ENCODE measurements at regions not wholly inside any gene's neighbourhood (a gene's known extent, or its start where the extent isn't known, plus 50 kb on each side); places are given as distances from the start of the nearest gene placed in this dataset.

DNA sequence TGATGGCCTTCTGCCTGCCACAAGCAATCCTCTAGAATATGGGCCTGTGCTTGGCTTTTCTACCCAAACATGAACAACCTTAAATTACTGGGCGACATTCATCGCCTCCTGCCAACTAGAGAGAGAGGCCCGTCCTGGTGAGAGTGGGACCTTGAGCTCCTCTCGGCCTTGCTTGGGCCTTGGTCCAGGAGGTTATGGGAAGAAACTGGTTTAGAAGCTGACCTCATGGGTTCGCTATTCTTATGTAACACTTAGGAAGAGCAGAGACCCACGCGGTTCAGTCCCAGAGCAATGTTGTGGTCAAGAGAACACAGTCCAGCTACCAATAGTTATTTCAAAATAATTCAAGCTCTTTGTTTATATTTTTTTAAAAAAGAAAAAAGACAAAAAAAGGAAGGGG, 176.3 kb upstream of the ZNF32 start:
- Mint-ChIP-seq H3K4me1 (ENCODE audit: low read depth) (peaks cover 20% of the 10 kb centered on the region), H3K4me3 (no peak overlapping the region), H3K27ac (no peak overlapping the region), H3K36me3 (ENCODE audit: low read depth) (no peaks in the 10 kb centered on the region), H3K9me3 (peaks cover 2% of the 10 kb centered on the region), H3K27me3 (no peaks in the 10 kb centered on the region)
- H3K9me3 ChIP-seq (ENCODE audit: control insufficient read depth in 1 of 2, insufficient read depth in 1 of 2, low read length in 2 of 2): no peaks in the 10 kb centered on the region
- no peaks in the 10 kb centered on the region for H3K36me3 ChIP-seq (ENCODE audit: insufficient read depth, low read length)
- H3K4me1 ChIP-seq (ENCODE audit: insufficient read depth, low read length): peaks cover 7% of the 10 kb centered on the region
- DNase-seq (no peak), ATAC-seq (ENCODE audit: poor library complexity) (no peak)
- intact Hi-C loops (cut with DNase I, micrococcal nuclease): no loop called here
- TF ChIP-seq, protein P1, sequence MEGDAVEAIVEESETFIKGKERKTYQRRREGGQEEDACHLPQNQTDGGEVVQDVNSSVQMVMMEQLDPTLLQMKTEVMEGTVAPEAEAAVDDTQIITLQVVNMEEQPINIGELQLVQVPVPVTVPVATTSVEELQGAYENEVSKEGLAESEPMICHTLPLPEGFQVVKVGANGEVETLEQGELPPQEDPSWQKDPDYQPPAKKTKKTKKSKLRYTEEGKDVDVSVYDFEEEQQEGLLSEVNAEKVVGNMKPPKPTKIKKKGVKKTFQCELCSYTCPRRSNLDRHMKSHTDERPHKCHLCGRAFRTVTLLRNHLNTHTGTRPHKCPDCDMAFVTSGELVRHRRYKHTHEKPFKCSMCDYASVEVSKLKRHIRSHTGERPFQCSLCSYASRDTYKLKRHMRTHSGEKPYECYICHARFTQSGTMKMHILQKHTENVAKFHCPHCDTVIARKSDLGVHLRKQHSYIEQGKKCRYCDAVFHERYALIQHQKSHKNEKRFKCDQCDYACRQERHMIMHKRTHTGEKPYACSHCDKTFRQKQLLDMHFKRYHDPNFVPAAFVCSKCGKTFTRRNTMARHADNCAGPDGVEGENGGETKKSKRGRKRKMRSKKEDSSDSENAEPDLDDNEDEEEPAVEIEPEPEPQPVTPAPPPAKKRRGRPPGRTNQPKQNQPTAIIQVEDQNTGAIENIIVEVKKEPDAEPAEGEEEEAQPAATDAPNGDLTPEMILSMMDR (IDR thresholded peaks at IDR 0.05): no peak
- H3K27ac ChIP-seq (ENCODE audit: low read depth in 1 of 2, low read length in 2 of 2): no peak overlapping the region
- no peaks in the 10 kb centered on the region for H3K27me3 ChIP-seq (ENCODE audit: control insufficient read depth in 1 of 2, insufficient read depth in 2 of 2, low read length in 2 of 2)
- CTCF ChIA-PET: no interaction called here
- H3K4me3 ChIP-seq (ENCODE audit: low read length): no peak overlapping the region
- POLR2A ChIA-PET: no interaction called here

DNA sequence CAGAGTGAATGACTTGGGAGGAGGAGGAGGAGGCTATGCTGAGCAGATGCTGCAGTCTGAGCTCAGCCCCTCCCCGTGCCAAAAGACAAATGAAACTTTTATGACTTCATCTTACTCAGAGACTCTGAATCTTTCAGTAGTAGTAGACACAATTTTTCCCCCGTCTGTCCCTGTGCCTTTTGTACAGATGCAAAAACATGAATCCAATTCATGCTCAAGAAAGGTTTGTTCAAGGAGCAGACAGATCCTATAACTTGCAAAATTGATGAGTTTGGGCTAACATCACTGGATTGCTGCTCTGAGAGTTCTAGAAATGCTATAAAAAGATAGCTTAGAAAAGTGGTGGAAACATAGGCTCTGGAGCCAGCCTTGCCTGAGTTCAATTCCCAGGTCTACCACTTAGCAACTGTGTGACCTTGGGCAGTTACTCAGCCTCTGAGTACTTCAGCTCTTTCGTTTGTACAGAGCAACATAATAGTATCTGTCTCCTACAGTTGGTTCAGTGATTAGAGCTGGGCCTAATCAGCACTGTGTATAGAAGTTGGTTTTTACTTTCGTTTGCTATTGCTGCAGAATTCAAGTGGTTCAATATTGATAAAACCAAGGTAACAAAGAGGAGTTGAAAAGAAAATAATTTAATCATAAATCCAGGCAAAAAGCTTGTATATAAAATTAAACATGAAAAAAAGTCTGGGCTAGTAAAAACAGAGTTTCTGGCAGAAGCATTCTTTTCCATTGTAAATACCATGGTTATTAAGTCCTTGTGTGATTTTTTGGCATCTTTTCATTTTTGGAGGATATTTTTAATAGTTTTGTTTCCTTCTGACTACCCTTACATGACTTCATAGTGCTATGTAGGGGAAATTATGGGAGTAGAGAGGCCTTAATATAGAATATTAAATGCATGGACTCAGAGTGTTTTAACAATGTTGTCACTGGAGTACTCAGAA, 174.2 kb upstream of the ZNF32 start:
- peak overlapping the region; percentile 19 for H3K27ac Mint-ChIP-seq
- intact Hi-C loops (cut with DNase I, micrococcal nuclease): no loop called here

DNA sequence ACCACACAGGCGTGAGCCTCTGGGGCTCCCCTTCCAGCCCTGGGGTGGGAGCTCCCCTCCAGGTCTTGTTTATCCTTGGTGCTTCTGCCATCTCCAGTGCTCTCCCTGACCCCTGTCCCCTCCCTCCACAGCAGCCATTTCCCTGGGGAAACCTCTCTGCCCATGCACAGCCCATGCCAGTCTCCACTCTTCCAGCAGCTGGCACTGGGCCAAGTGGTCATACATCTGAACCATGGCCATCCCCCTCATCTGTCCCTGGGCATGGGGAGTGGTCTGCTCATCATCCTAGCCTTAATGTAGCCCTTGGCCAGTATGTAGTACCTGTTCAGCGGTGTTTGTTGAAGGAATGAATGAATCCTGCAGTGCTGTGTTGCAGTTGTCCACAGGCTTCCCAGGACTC, 172.4 kb upstream of the ZNF32 start:
- Histone ChIP-seq H3K27me3 (ENCODE audit: control insufficient read depth in 1 of 2, insufficient read depth in 2 of 2, low read length in 2 of 2) (no peaks in the 10 kb centered on the region), H3K4me1 (ENCODE audit: insufficient read depth, low read length) (peaks cover 33% of the 10 kb centered on the region), H3K27ac (ENCODE audit: low read depth in 1 of 2, low read length in 2 of 2) (no peak overlapping the region), H3K9me3 (ENCODE audit: control insufficient read depth in 1 of 2, insufficient read depth in 1 of 2, low read length in 2 of 2) (no peaks in the 10 kb centered on the region), H3K36me3 (ENCODE audit: insufficient read depth, low read length) (no peaks in the 10 kb centered on the region), H3K4me3 (ENCODE audit: low read length) (no peak overlapping the region)
- intact Hi-C loops (cut with DNase I, micrococcal nuclease): no loop called here
- POLR2A ChIA-PET: no interaction called here
- ATAC-seq (ENCODE audit: poor library complexity) (no peak), DNase-seq (no peak)
- Mint-ChIP-seq H3K4me1 (ENCODE audit: low read depth) (peaks cover 47% of the 10 kb centered on the region), H3K4me3 (no peak overlapping the region), H3K36me3 (ENCODE audit: low read depth) (no peaks in the 10 kb centered on the region), H3K27me3 (no peaks in the 10 kb centered on the region), H3K9me3 (no peaks in the 10 kb centered on the region), H3K27ac (no peak overlapping the region)
- CTCF ChIA-PET: no interaction called here
- TF ChIP-seq, protein P1 (IDR thresholded peaks at IDR 0.05): no peak

More for the DNA sequence above, 174.2 kb upstream of the ZNF32 start:
- H3K4me1 Mint-ChIP-seq (ENCODE audit: low read depth): peaks cover 29% of the 10 kb centered on the region
- POLR2A ChIA-PET: interaction anchor here (1.2 kb wide), 1 partner anchor 24 kb away, joined by 5 read pairs; no protein-coding TSS in a partner anchor
- no peaks in the 10 kb centered on the region for H3K27me3 ChIP-seq (ENCODE audit: control insufficient read depth in 1 of 2, insufficient read depth in 2 of 2, low read length in 2 of 2)
- TF ChIP-seq, protein P1 (IDR thresholded peaks at IDR 0.05): no peak
- no peak overlapping the region for H3K4me3 Mint-ChIP-seq
- ATAC-seq (ENCODE audit: poor library complexity): no peak
- DNase-seq: no peak
- no peaks in the 10 kb centered on the region for H3K9me3 Mint-ChIP-seq
- no peaks in the 10 kb centered on the region for H3K9me3 ChIP-seq (ENCODE audit: control insufficient read depth in 1 of 2, insufficient read depth in 1 of 2, low read length in 2 of 2)
- CTCF ChIA-PET: no interaction called here
- no peaks in the 10 kb centered on the region for H3K36me3 Mint-ChIP-seq (ENCODE audit: low read depth)
- no peak overlapping the region for H3K4me3 ChIP-seq (ENCODE audit: low read length)
- H3K27me3 Mint-ChIP-seq: no peaks in the 10 kb centered on the region
- H3K36me3 ChIP-seq (ENCODE audit: insufficient read depth, low read length): no peaks in the 10 kb centered on the region
- H3K4me1 ChIP-seq (ENCODE audit: insufficient read depth, low read length): peaks cover 18% of the 10 kb centered on the region
- H3K27ac ChIP-seq (ENCODE audit: low read depth in 1 of 2, low read length in 2 of 2): no peak overlapping the region

All from CD4-positive, alpha-beta T cell (primary cell).